Astrocyte of the spinal cord (primary cell): ENCODE measurements at regions not wholly inside any gene's neighbourhood (a gene's known extent, or its start where the extent isn't known, plus 50 kb on each side); places are given as distances from the start of the nearest gene placed in this dataset.

ENCODE experiments used
- DNase-seq: peaks from one replicate; pipeline ENCODE4 v3.0.0; 2011; ENCODE audit warnings: low read depth, low spot score
- H3K4me3 ChIP-seq: 2 replicates; pipeline ENCODE4 v1.5.1; 2011; ENCODE audit warnings: low read depth, mild to moderate bottlenecking, low read length, moderate library complexity
- CTCF ChIP-seq: IDR thresholded peaks from 2 replicates; pipeline ENCODE4 v1.5.1; 2012; ENCODE audit warnings: low read depth, mild to moderate bottlenecking, low read length, inconsistent platforms
- in situ Hi-C: cut with HindIII; loops from 2 replicates; pipeline ENCODE4 v1.10.0; 2017; ENCODE audit warnings: low sequenced_read_pairs

DNA sequence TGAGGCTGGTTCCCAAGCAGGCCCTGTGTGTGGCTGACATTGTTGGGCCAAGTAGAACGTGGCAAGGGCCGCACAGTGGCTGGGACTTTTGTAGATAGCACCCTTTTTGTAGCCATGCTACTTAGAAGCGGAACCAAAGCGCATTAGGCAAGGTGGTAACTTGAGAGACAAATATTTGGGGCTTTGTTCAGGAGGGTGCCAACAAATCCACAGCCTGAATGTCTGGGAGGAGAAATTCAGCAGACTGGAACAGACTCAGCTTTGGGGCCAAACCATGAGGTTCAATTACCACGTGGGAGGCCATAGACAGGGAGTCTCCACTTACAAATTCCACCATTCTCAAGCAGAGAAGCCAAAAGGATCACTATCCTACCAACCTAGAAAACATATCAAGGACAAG, 183.7 kb downstream of the RGS9 start:
- H3K4me3 ChIP-seq: no peak overlapping the region
- DNase-seq: no peak
- in situ Hi-C loops: no loop called here
- no peak for TF ChIP-seq CTCF

DNA sequence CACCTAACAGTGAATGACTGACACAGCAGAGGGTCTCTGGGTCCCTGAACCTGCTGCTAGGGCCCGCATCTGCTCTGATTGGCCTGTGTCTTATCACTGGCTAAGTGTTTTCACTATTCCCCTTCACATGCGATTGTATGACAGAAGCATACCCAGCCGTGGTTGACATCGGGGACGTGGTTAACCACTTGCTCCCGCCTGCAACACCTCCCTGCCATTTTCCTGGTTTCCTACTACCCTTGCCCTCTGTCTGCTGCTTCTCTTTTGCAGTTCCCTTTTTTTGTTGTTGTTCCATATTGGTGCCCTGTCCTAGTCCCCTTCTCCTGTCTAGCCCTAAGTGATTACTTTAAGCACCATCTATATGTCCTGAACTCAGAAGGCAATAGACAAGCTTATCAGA, 177.0 kb downstream of the RGS9 start:
- DNase-seq: no peak
- no peak overlapping the region for H3K4me3 ChIP-seq
- TF ChIP-seq CTCF: no peak
- in situ Hi-C loops: no loop called here

- no peak for TF ChIP-seq CTCF
- no peak overlapping the region for H3K4me3 ChIP-seq
- no peak for DNase-seq
- in situ Hi-C loops: no loop called here
These were observed 175.7 kb downstream of the RGS9 start for GRCh38 chr17:65312718-65313377.

DNA sequence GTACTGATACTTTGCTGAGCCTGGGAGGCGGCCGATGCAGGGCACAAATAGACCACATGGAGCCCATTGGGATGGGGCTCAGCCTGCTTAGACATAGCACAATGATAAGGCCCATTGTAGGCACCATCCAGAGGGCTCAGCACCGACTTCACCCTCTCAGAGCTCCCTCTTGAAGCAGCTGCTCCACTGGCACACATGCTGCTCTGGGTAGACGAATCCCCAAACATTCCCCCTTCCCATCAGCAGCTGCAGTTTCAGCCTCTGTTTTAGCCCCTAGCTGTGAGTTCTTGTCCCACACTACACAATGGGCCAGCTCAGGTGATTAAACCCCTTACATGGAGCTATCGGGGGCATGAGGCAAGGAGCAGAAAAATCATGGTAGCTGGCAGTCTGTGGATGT, 174.1 kb downstream of the RGS9 start:
- no peak for TF ChIP-seq CTCF
- no peak for DNase-seq
- in situ Hi-C loops: no loop called here
- H3K4me3 ChIP-seq: no peak overlapping the region

DNA sequence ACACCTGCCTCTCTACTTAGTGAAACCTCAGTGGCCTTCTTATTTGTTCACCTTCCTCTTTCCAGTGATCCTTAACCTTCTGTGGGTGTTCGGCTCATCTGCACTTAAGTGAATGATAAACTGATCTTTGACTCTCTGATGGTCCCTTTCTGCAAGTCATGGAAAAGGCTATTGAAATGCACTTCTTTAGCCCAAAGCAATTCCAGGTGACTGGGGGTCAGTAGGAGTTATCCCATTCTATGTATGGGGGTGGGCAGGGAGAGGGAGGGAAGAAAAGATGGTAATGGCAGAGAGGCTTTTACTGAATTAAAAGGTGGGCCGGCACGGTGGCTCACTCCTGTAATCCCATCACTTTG, 170.8 kb downstream of the RGS9 start:
- no peak for DNase-seq
- TF ChIP-seq CTCF: no peak
- in situ Hi-C loops: no loop called here
- H3K4me3 ChIP-seq: no peak overlapping the region

DNA sequence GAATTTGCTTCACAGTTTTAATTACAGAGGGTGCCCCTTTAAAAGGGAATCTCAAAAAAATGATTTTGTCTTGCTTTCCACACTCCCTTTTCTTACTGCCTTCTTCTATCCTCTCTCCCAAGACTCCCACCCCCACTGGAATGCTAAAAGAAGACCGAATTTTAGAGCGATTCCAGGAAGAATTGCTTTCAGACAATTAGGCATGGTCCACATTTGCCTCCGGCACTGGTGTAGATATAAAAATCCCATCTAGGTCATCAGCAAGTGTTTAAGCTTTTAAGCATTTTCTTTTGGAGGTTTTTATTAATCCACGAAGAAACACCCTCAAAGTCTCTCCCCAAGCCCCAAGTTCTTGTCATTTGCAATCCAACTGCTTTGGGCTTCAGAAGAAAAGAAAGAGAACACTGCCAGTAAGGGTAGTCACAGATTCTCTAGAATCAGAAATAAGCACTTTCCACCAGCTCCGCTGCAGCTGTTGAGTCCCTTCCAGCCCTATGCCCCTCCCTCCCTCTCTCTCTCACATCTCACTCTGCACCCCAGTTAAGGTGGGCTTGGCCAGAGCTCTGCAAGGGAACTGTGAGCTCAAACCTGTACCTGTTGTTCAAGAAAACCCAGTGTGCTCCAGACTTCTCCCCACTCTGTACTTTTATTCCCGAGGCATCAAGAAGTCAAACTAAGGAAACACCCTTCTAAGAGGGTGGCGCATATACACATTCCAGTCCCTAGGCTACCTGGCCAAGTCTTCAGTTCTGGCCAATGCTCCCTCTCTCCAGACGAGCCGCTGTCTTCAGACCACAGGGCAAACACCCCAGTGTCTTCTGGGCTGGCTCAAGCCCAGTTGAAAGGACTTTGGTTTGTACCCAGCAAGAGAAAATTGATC, 170.2 kb downstream of the RGS9 start:
- no peak overlapping the region for H3K4me3 ChIP-seq
- in situ Hi-C loops: no loop called here
- TF ChIP-seq CTCF: no peak
- no peak for DNase-seq
